ENCODE measurements at regions not wholly inside any gene's neighbourhood (a gene's known extent, or its start where the extent isn't known, plus 50 kb on each side); places are given as distances from the start of the nearest gene placed in this dataset.

GRCh38 chr6:68053805-68054373 lies 581.2 kb upstream of the ADGRB3 start:
- Histone ChIP-seq H3K36me3 (ENCODE audit: control insufficient read depth in 2 of 4, insufficient read depth in 4 of 4, low read length in 3 of 4) (no peaks in the 10 kb centered on the region), H2BK12ac (ENCODE audit: low read depth, low read length) (no peak overlapping the region), H2BK15ac (ENCODE audit: low read length) (no peak overlapping the region), H2BK120ac (replicated peaks; ENCODE audit: low read depth, low read length) (no peak overlapping the region), H3K27me3 (replicated peaks in 1 of 4; ENCODE audit: control insufficient read depth in 3 of 4, extremely low read depth in 1 of 4, insufficient read depth in 3 of 4, low read length in 3 of 4) (no peaks in the 10 kb centered on the region), H3K27ac (ENCODE audit: low read depth, low read length) (no peak overlapping the region), H4K8ac (ENCODE audit: extremely low read depth, insufficient read depth, low read length) (no peak overlapping the region), H3K14ac (ENCODE audit: insufficient read length) (no peak overlapping the region), H3K56ac (replicated peaks; ENCODE audit: insufficient read length, low read depth, low read length) (no peak overlapping the region), H2AFZ (ENCODE audit: low read length) (no peak overlapping the region), H4K20me1 (replicated peaks in 1 of 2; ENCODE audit: control insufficient read depth in 1 of 2, insufficient read depth in 2 of 2, low read length in 2 of 2) (no peaks in the 10 kb centered on the region), H3K9me3 (ENCODE audit: insufficient read depth in 2 of 2, low read depth in 1 of 2, low read length in 1 of 2) (no peaks in the 10 kb centered on the region), H3K23ac (ENCODE audit: insufficient read length) (no peak overlapping the region), H2AK5ac (ENCODE audit: low read depth, low read length) (no peak overlapping the region), H4K91ac (replicated peaks; ENCODE audit: insufficient read length, low read length) (no peak overlapping the region), H3K9ac (replicated peaks in 1 of 4; ENCODE audit: extremely low read depth in 1 of 4, low read depth in 3 of 4, low read length in 3 of 4) (no peak overlapping the region), H3K4me1 (replicated peaks in 1 of 4; ENCODE audit: control insufficient read depth in 3 of 4, insufficient read depth in 4 of 4, low read length in 3 of 4) (no peaks in the 10 kb centered on the region), H4K5ac (ENCODE audit: insufficient read length, low read depth, low read length) (no peak overlapping the region), H3K4ac (replicated peaks; ENCODE audit: insufficient read length, low read depth, low read length) (no peak overlapping the region), H3K4me3 (ENCODE audit: extremely low read depth in 1 of 4, insufficient read depth in 2 of 4, low read depth in 3 of 4, low read length in 4 of 4) (no peak overlapping the region), H3K4me2 (ENCODE audit: insufficient read depth in 1 of 2, low read depth in 2 of 2, low read length in 2 of 2) (no peak overlapping the region), H3K18ac (ENCODE audit: extremely low read depth, low read length) (no peak overlapping the region), H3K79me2 (ENCODE audit: control insufficient read depth in 1 of 2, insufficient read depth in 2 of 2, low read length in 2 of 2) (no peaks in the 10 kb centered on the region), H3K79me1 (ENCODE audit: low read depth, low read length) (no peaks in the 10 kb centered on the region), H3K23me2 (ENCODE audit: low read depth, low read length) (no peaks in the 10 kb centered on the region), H2BK20ac (ENCODE audit: low read length) (no peak overlapping the region), H2BK5ac (ENCODE audit: low read depth, low read length) (no peak overlapping the region)
- CTCF ChIA-PET (ENCODE audit: partially characterized antibody) = no interaction called here
- FAIRE-seq (no peak), DNase-seq (ENCODE audit: low read depth in 1 of 2, low spot score in 2 of 2) (no peak)
- 87% methylated on average over 4 of the region's 4 CpGs; no CpG with 5 or more reads in 1 of the 2 experiments for WGBS, 2 experiments (ENCODE audit: extremely low coverage in 1 of 2, insufficient coverage in 1 of 2, insufficient read length in 1 of 2, insufficient replicate concordance in 2 of 2, low coverage in 1 of 2, low lambda C conversion rate in 2 of 2, missing lambda C conversion rate in 1 of 2)
- POLR2A ChIA-PET (ENCODE audit: partially characterized antibody) = interaction anchor here (1.3 kb wide), 1 partner anchor 15 kb away, joined by 5 read pairs; no protein-coding TSS in a partner anchor
- TF ChIP-seq YY1 (IDR thresholded peaks at IDR 0.05; ENCODE audit: low read depth, low read length) (no peak), SAP30 (IDR thresholded peaks at IDR 0.05; ENCODE audit: insufficient read depth, insufficient replicate concordance, low read length) (no peak), ATF2 (IDR thresholded peaks at IDR 0.05; ENCODE audit: low read length) (no peak), ATF3 (IDR thresholded peaks at IDR 0.05; ENCODE audit: insufficient read depth, low read depth, low read length) (no peak), ZNF274 (IDR thresholded peaks at IDR 0.05; ENCODE audit: borderline replicate concordance, extremely low read depth, low read length) (no peak), SIN3A (conservative IDR thresholded peaks at IDR 0.05 in 1 of 2, IDR thresholded peaks at IDR 0.05 in 1 of 2; ENCODE audit: low read depth in 1 of 2, low read length in 2 of 2) (no peak), HDAC6 (IDR thresholded peaks at IDR 0.05; ENCODE audit: low read depth, low read length) (no peak), TAF7 (optimal IDR thresholded peaks at IDR 0.05; ENCODE audit: borderline replicate concordance, low read depth, low read length) (no peak), NANOG (IDR thresholded peaks at IDR 0.05; ENCODE audit: insufficient read depth, low read depth, low read length, poor library complexity, severe bottlenecking) (no peak), RBBP5 (IDR thresholded peaks at IDR 0.05; ENCODE audit: borderline replicate concordance, low read depth, low read length) (no peak), SRF (IDR thresholded peaks at IDR 0.05; ENCODE audit: low read depth, low read length) (no peak)

Measured in H1 (cell line).